Endothelial cell of umbilical vein (primary cell): ENCODE measurements at regions not wholly inside any gene's neighbourhood (a gene's known extent, or its start where the extent isn't known, plus 50 kb on each side); places are given as distances from the start of the nearest gene placed in this dataset.

Experiments used
- BruUV-seq: library from RNA; stranded (reverse); fragments of 400-500 nt; replicated peaks from 2 replicates; lab custom pipeline; 2021; lab: Mats Ljungman, UMichigan
- CTCF ChIA-PET: fragments of 300-600, 350-600 bp; sonication (Branson Sonifier 250); formaldehyde crosslinking; loops from one replicate; lab custom pipeline; 2021; ENCODE audit warnings: antibody characterized with exemption, inconsistent platforms; lab: Charles Lee
- POLR2A ChIA-PET: fragments of 300-600, 350-600 bp; sonication (Branson Sonifier 250); formaldehyde crosslinking; loops from one replicate; lab custom pipeline; 2021; ENCODE audit warnings: antibody characterized with exemption, inconsistent platforms; lab: Charles Lee
- DNase-seq: peaks from one replicate; pipeline ENCODE4 v3.0.0-alpha.2; 2011; ENCODE audit warnings: low read depth, low spot score
- FAIRE-seq: peaks from 2 replicates; lab custom pipeline; 2011; peaks lifted over from hg19 to GRCh38; lab: Jason Lieb, UNC
- H2AFZ ChIP-seq: 2 replicates; pipeline ENCODE4 v1.6.0; 2012; ENCODE audit warnings: low read depth, low read length, control low read depth, inconsistent platforms
- H3K27ac ChIP-seq: 2 replicates; pipeline ENCODE4 v1.5.1; 2011; ENCODE audit warnings: low read depth, mild to moderate bottlenecking, control low read depth, low read length, moderate library complexity; ENCODE audit not compliant: insufficient read depth
- H3K27me3 ChIP-seq, 2 experiments: 2 replicates each; pipeline versions ENCODE4 v1.6.0 to v1.6.1; 2011; ENCODE audit warnings: low read length in 2 of 2, mixed read lengths in 1 of 2; ENCODE audit not compliant: control insufficient read depth in 2 of 2, insufficient read depth in 2 of 2
- H3K36me3 ChIP-seq, 2 experiments: 2 replicates in 1 of 2; 3 replicates in 1 of 2; pipeline ENCODE4 v1.5.1; 2011; ENCODE audit warnings: low read length in 2 of 2, mild to moderate bottlenecking in 1 of 2, moderate library complexity in 1 of 2; ENCODE audit not compliant: control insufficient read depth in 2 of 2, insufficient read depth in 2 of 2; ENCODE audit errors: extremely low read depth in 1 of 2
- H3K4me1 ChIP-seq: 3 replicates; pipeline ENCODE4 v1.5.1; 2011; ENCODE audit warnings: mild to moderate bottlenecking, low read length; ENCODE audit not compliant: control insufficient read depth, insufficient read depth; ENCODE audit errors: extremely low read depth
- H3K4me2 ChIP-seq: 2 replicates; pipeline ENCODE4 v1.6.1; 2011; ENCODE audit warnings: low read length, control low read depth, mixed read lengths; ENCODE audit not compliant: insufficient read depth
- H3K4me3 ChIP-seq, 3 experiments: fragments of 200-600 bp in 1 of 3; sonication (generic), shearing (Covaris generic) in 1 of 3; replicated peaks in 1 of 3; 2 replicates each; pipeline ENCODE4 v1.5.1; 2011 to 2016; ENCODE audit warnings: control low read depth in 3 of 3, low read length in 3 of 3, mild to moderate bottlenecking in 2 of 3, inconsistent platforms in 1 of 3, low read depth in 1 of 3, moderate library complexity in 1 of 3; ENCODE audit not compliant: insufficient read depth in 1 of 3
- H3K79me2 ChIP-seq: 2 replicates; pipeline ENCODE4 v1.6.0; 2012; ENCODE audit warnings: low read length, inconsistent platforms; ENCODE audit not compliant: control insufficient read depth, insufficient read depth
- H3K9ac ChIP-seq: replicated peaks from 2 replicates; pipeline ENCODE3; 2011; ENCODE audit warnings: low read length, control low read depth; ENCODE audit not compliant: insufficient read depth; ENCODE audit errors: extremely low read depth
- H3K9me1 ChIP-seq: replicated peaks from 3 replicates; pipeline ENCODE4 v1.6.0; 2011; ENCODE audit warnings: mild to moderate bottlenecking, low read length; ENCODE audit not compliant: control insufficient read depth, insufficient read depth; ENCODE audit errors: extremely low read depth
- H3K9me3 ChIP-seq: replicated peaks from 2 replicates; pipeline ENCODE4 v1.5.1; 2012; ENCODE audit warnings: low read length, inconsistent platforms; ENCODE audit not compliant: control insufficient read depth, insufficient read depth
- H4K20me1 ChIP-seq: replicated peaks from 2 replicates; pipeline ENCODE3; 2011; ENCODE audit warnings: mild to moderate bottlenecking, low read length; ENCODE audit not compliant: control insufficient read depth, insufficient read depth; ENCODE audit errors: extremely low read depth
- EZH2 ChIP-seq: IDR thresholded peaks from 2 replicates; pipeline ENCODE4 v1.6.1; 2012; ENCODE audit warnings: borderline replicate concordance, low read depth, mild to moderate bottlenecking, moderate library complexity, low read length, inconsistent platforms; ENCODE audit not compliant: severe bottlenecking
- FOS ChIP-seq: IDR thresholded peaks from 2 replicates; pipeline ENCODE4 v1.6.1; 2011; ENCODE audit warnings: mild to moderate bottlenecking, low read length, moderate library complexity, borderline replicate concordance; ENCODE audit not compliant: insufficient read depth
- GATA2 ChIP-seq: IDR thresholded peaks from 2 replicates; pipeline ENCODE4 v1.7.0; 2011; ENCODE audit warnings: low read depth, mild to moderate bottlenecking, moderate library complexity, mixed read lengths, low read length; ENCODE audit not compliant: insufficient read length, insufficient read depth
- JUN ChIP-seq: IDR thresholded peaks from 2 replicates; pipeline ENCODE4 v1.6.1; 2011; ENCODE audit warnings: borderline replicate concordance, low read depth; ENCODE audit not compliant: insufficient read length, insufficient read depth
- MYC ChIP-seq: IDR thresholded peaks from one replicate; pipeline ENCODE4 v1.6.1; 2011; ENCODE audit warnings: mild to moderate bottlenecking, low read depth, low read length
- POLR2A ChIP-seq: IDR thresholded peaks from 2 replicates; pipeline ENCODE4 v1.6.1; 2012; ENCODE audit warnings: low read depth, mild to moderate bottlenecking, control low read depth, low read length
- POLR2AphosphoS5 ChIP-seq: IDR thresholded peaks from 2 replicates; pipeline ENCODE4 v1.6.1; 2012; ENCODE audit warnings: low read depth, mild to moderate bottlenecking, control low read depth, low read length, moderate library complexity; ENCODE audit not compliant: insufficient read depth
- dilution Hi-C: fragments of 300-500 bp; cut with MboI; formaldehyde crosslinking; loops from one replicate; pipeline ENCODE4 v1.15.0; 2019; ENCODE audit warnings: low sequenced_read_pairs; ENCODE audit not compliant: extremely low pct_ligation_motif_present
- intact Hi-C: fragments of 100-400 bp; cut with micrococcal nuclease; formaldehyde crosslinking; loops from one replicate; pipeline ENCODE4 v1.10.0; 2022
- TF ChIP-seq, protein P1 (sequence below), 2 donors: IDR thresholded peaks; 1 replicate in 1 of 2; 2 replicates in 1 of 2; pipeline ENCODE4 v1.5.1; 2011; ENCODE audit warnings: low read length in 2 of 2, mild to moderate bottlenecking in 2 of 2, moderate library complexity in 2 of 2, control low read depth in 1 of 2, inconsistent platforms in 1 of 2, low read depth in 1 of 2; ENCODE audit not compliant: insufficient read depth in 1 of 2; ENCODE audit errors: extremely low read depth in 1 of 2
- TF ChIP-seq, protein P2 (sequence below): IDR thresholded peaks from 2 replicates; pipeline ENCODE4 v1.6.1; 2011; ENCODE audit not compliant: insufficient read depth, insufficient read length

DNA sequence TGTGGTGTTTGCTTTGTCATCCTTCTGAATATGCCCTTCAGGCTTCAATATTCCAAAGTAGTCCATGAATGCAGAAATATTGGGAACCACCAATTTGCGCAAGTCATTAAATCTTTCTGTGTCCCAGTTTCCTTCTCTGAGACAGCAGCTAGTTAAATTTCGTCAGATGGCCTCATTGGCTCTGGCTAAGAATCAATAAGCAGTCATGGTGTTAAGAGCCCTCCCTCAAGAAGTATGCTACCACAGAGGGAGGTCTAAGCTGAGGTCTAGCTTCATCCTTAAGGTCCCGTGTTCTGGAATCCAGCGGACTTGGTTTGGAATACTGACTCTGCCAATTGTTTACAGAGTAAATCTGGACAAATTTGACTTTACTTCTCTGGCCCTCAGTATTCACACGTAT is 59.1 kb upstream of the C5orf58 start:
- Histone ChIP-seq H3K9ac (no peak overlapping the region), H4K20me1 (no peaks in the 10 kb centered on the region), H3K9me3 (no peaks in the 10 kb centered on the region), H3K27me3 (no peaks in the 10 kb centered on the region), H3K4me3 (no peak overlapping the region), H3K4me1 (no peaks in the 10 kb centered on the region), H3K27ac (no peak overlapping the region), H3K9me1 (no peaks in the 10 kb centered on the region), H3K4me2 (no peak overlapping the region), H2AFZ (no peak overlapping the region), H3K36me3 (no peaks in the 10 kb centered on the region), H3K79me2 (no peaks in the 10 kb centered on the region)
- DNase-seq: no peak
- dilution Hi-C loops (no loop called here), intact Hi-C loops (no loop called here)
- CTCF ChIA-PET: interaction anchor here (0.8 to 1.7 kb wide), 3 partner anchors 11 to 103 kb away, joined by 3 to 5 read pairs (median 3); no protein-coding TSS in a partner anchor
- POLR2A ChIA-PET: no interaction called here
- FAIRE-seq: no peak
- no peak for TF ChIP-seq GATA2
- no peak for TF ChIP-seq POLR2A
- no peak for TF ChIP-seq POLR2AphosphoS5
- TF ChIP-seq EZH2: no peak
- no peak for TF ChIP-seq MYC
- no peak for TF ChIP-seq JUN
- TF ChIP-seq FOS: no peak
- TF ChIP-seq, protein P1, sequence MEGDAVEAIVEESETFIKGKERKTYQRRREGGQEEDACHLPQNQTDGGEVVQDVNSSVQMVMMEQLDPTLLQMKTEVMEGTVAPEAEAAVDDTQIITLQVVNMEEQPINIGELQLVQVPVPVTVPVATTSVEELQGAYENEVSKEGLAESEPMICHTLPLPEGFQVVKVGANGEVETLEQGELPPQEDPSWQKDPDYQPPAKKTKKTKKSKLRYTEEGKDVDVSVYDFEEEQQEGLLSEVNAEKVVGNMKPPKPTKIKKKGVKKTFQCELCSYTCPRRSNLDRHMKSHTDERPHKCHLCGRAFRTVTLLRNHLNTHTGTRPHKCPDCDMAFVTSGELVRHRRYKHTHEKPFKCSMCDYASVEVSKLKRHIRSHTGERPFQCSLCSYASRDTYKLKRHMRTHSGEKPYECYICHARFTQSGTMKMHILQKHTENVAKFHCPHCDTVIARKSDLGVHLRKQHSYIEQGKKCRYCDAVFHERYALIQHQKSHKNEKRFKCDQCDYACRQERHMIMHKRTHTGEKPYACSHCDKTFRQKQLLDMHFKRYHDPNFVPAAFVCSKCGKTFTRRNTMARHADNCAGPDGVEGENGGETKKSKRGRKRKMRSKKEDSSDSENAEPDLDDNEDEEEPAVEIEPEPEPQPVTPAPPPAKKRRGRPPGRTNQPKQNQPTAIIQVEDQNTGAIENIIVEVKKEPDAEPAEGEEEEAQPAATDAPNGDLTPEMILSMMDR (IDR thresholded peaks at IDR 0.05; ENCODE audit: extremely low read depth in 1 of 2, insufficient read depth in 1 of 2, low read depth in 1 of 2, low read length in 2 of 2): no peak
- TF ChIP-seq, protein P2, sequence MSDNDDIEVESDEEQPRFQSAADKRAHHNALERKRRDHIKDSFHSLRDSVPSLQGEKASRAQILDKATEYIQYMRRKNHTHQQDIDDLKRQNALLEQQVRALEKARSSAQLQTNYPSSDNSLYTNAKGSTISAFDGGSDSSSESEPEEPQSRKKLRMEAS: no peak
- BruUV-seq: no TSS peak
